Stimulated activated CD4-positive, alpha-beta T cell treated with anti-CD3 and anti-CD28 coated beads, Interleukin-4, amount 100 ng/mL, for 24 hours (primary cell): ENCODE measurements at regions not wholly inside any gene's neighbourhood (a gene's known extent, or its start where the extent isn't known, plus 50 kb on each side); places are given as distances from the start of the nearest gene placed in this dataset.
"Not testable (repeated sequence)": the region's sequence is repeated elsewhere in the genome, so short reads cannot be mapped to it uniquely, and the experiment has no call there.

Experiments used
- DNase-seq: peaks from one replicate; pipeline ENCODE4 v3.0.0-alpha.2; 2020

DNA sequence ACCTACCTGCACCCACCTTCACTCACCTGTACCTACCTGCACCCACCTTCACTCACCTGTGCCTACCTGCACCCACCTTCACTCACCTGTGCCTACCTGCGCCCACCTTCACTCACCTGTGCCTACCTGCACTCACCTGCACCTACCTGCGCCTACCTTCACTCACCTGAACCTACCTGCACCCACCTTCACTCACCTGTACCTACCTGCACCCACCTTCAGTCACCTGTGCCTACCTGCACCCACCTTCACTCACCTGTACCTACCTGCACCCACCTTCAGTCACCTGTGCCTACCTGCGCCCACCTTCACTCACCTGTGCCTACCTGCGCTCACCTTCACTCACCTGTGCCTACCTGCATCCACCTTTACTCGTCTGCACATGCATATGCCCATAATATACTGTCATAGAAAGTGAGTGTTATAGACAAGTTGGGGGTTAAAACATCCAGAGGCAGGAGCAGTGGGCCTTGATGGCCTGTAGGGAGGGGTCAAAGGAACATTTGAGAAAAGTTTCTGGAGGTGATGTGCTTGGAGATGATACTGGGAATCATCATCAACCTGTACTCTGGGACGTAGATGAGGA is 232.9 kb upstream of the ZFP64 start:
- DNase-seq = not testable (repeated sequence)

DNA sequence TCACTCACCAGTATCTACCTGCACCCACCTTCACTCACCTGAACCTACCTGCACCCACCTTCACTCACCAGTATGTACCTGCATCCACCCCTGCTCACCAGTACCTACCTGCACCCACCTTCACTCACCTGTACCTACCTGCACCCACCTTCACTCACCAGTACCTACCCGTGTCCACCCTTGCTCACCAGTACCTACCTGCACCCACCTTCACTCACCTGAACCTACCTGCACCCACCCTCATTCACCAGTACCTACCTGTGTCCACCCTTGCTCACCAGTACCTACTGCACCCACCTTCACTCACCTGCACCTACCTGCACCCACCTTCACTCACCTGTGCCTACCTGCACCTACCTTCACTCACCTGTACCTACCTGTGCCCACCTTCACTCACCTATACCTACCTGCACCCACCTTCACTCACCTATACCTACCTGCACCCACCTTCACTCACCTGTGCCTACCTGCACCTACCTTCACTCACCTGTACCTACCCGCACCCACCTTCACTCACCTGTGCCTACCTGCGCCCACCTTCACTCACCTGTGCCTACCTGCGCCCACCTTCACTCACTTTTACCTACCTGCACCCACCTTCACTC is 232.1 kb upstream of the ZFP64 start:
- DNase-seq = not testable (repeated sequence)

DNA sequence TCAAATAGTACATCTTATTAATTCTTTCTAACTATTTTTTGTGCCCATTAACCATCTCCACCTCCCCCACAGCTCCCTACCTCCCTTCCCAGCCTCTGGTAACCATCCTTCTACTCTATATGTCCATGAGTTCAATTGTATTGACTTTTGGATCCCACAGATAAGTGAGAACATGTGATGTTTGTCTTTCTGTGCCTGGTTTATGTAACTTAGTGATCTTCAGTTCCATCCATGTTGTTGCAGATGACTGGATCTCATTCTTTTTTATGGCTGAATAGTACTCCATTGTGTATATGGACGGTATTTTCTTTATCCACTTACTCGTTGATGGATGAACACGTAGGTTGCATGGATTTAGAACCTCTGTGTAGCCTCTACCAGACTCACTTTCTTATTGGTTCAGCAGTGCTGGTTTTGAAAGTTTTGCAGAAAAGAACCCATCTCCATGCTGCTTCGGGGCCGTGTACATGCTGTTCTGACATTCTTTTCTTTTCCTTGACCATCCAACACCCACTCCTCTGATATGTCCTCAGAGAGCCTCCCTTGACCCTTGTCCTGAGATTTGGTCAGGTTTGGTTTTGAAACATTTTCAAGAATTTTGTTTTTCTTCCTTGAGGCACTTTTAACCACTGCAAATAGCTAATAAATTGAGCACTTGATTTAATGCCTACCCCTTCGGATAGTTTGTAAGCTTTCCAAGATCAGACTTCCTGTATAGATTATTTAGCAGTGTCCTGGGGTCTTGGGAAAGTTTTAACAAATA is 231.2 kb upstream of the ZFP64 start:
- DNase-seq = no peak

DNA sequence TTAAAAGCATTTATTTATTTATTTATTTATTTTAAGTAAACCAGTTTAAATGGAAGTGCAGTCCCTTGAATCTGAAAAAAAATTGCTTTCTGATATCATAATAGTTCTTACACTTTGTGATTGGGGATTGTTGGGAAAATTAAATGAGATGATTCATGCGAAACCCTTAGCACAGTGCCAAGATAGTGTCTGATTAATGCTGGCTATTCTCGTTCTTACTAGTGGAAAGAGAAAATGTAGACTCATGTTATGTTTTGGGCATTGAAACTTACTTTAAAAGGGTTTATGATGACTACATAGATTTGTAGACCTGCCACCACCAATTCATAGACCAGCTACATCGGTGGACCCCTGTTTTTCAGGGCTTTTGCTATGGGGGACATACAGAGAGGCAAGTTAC is 229.2 kb upstream of the ZFP64 start:
- DNase-seq = no peak

DNA sequence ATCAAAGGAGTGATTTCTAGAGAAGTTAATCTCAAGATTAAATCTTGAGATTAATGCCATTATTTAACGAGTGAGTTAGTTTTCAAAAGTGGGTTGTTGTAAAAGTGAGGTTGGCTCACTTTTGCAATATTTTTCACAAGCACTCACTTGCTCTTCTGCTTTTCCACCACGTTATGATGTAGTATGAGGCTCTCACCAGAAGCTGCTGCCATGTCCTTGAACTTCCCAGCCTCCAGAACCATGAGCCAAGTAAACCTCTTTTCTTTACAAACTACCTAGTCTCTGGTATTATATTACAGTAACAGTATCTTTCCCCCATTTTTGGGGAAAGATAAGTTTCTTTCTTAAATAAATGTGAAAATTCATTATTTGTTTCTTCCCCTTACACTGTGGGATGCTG is 227.6 kb upstream of the ZFP64 start:
- no peak for DNase-seq

DNA sequence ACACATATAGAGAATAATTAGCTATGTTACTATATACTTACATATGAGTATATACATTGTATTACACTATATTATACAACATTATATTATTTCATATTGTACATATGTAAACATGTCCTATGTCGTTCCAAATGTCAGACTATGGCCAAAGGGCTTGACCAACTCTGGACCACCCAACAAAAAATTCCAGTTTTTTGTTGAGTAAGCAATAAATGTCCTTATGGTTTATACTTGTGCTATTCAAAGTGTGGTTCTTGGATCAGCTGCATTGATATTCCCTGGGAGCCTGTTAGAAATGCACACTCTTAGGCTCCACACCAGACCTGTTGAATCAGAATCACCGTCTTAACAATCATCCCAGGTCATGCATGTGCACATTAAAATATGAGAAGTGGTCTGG is 225.4 kb upstream of the ZFP64 start:
- DNase-seq = no peak

DNA sequence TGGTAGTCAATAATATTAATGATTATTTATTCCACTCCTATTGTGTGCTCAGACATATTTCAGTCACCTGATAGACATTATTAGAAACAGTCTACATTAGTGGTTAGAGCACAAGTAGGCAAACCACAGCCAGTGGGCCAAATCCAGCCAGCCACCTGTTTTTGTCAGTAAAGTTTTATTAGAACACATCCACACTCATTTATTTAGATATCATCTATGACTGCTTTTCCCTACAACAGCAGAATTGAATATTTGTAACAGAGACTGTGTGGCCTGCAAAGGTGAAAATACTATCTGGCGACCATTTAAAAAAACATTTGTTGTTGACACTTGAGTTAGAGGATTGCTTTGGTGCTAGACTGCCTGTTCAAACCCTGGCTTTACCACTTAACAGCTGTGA is 220.0 kb upstream of the ZFP64 start:
- DNase-seq = no peak

DNA sequence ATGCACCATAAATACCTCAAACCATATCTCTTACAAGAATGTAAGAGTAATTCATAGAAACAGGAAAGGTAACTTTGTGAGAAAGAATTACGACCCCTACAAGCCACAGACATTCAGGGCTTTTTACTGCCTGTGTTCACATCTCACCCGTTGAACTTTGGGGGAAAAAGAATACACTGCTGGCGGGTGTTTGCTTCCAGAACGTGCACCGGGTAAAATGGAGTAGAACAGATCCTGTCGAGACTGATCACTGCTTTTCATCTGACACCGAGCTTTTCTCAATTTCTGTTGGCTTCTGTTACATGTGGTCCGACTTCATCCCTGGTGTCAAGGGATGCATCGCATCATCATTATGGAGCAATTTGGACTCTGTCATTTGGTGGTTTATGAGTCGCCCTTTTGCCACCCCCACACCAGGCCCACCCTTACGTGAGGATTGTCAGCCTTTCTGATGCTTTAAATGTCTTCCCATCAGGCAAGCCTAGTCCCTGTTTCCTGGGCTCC is 219.2 kb upstream of the ZFP64 start:
- peak; percentile 25 for DNase-seq

DNA sequence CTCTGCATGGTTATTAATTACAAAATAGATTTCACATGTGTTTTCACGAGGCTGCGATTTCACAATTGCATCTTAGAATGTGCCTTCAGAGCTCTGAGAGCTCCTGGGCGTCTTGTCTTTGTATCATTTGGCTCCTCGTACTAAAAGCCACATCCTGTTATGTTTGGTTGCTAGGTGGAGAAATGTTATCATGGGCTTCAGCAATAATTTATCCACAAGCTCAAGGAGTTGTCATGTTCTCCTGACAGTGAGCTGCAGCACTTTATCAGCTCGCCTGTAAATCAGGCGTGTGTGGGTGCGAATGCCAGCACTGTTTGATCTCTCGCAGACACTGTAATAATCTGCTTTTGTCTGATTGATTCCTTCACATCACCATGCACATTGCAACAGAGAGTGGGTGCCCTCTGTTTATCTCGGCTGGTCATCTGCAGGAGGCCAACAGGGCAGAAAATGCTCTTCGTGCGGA is 218.6 kb upstream of the ZFP64 start:
- DNase-seq = peak; percentile 48

DNA sequence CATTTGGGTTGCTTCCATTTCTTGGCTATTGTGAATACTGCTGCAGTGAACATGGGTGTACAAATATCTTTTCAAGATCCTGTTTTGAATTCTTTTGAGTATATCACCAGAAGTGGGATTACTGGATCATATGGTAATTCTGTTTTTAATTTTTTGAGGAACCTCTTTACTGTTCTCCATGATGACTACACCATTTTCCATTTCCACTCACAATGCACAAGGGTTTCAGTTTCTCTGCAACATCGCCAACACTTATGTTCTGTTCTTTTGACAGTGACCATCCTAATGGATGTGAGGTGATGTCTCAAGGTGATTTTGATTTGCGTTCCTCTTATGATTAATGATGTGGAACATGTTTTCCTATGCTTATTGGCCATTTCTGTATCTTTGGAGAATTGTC is 214.4 kb upstream of the ZFP64 start:
- no peak for DNase-seq

DNA sequence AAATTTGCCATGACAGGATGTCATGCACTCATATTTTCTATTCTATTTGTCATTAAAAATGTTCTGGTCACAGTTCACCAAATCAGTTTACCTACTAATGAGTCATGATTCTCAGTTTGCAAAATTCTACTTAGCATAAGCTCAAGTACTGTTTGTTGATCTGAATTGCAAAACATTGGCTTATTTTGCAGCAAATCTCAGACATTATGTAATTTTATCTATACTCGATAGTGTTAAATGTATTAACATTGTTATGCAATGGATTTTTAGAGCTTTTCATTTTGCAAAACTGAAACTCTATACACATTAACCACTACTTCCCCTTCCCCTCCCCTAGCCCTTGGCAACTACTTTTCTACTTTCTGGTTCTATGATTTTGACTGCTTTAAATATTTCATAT is 213.8 kb upstream of the ZFP64 start:
- DNase-seq = no peak

DNA sequence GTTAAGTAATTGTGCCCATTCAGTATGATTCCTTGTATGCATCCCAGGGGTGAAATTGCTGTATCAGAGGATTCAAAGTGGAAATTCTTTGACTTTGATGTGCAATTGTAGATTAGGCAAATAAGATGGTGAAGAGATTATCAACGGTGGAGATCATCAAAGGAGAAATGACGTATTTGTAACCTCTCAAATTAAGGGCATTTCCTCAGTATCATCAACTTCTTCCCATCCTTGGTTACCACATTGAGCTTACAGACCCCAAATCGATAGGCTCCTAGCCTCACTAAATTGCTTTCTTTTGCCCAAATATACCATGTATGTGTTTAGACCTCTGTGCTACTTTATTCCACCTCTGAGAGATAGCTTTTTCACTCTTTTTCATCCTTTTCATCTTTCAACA is 213.1 kb upstream of the ZFP64 start:
- no peak for DNase-seq

DNA sequence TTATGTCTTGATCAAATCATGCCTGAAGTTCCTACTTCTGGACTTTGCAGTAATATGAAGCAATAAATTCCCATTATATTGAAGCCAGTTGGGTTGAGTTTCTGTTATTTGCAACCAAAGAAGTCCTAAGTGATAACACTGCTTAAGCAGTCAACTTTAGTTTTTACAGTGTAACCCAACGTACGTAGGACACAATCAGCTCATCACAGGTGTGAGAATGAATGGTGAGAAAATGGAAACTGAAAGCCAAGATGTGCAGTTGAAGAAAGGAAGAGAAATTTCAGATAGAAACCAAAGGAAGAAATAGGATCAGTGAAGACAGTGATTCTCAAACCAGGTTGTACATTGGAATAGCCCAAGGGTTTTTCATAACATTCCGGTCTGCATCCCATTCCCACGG is 211.4 kb upstream of the ZFP64 start:
- no peak for DNase-seq

DNA sequence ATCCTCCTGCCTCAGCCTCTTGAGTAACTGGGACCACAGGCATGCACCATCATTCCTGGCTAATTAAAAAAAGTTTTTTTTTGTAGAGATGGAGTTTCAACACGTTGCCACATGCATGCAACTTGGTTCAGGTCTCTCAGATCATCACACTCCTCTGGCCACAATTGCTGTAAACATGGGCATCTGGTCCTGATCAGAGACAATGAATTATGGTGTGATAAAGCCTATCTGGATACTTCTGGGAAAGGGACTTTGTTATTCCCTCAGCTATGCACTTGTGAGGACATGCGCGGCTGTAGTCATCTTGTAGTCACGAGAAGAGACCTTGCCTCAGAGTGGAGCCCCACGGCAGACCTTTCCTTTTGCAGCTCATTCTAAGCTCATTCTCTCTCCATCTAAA is 210.9 kb upstream of the ZFP64 start:
- DNase-seq = no peak

DNA sequence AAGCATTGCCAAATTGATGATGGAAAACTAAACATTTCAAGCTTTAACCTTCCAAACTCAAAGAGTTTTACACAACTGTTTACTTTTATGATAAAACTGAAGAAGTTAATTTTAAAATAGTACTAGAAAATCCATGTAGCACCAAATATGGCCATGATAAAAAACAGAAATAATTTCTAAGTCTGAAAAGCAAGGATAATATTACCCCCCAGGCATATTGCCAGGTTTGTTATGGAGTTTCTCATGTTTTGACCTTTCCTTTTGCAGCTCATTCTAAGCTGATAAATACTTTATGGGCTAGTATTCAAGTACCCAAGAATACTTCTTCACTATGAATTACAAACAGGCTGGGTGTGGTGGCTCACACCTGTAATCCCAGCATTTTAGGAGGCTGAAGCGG is 209.9 kb upstream of the ZFP64 start:
- DNase-seq = no peak

DNA sequence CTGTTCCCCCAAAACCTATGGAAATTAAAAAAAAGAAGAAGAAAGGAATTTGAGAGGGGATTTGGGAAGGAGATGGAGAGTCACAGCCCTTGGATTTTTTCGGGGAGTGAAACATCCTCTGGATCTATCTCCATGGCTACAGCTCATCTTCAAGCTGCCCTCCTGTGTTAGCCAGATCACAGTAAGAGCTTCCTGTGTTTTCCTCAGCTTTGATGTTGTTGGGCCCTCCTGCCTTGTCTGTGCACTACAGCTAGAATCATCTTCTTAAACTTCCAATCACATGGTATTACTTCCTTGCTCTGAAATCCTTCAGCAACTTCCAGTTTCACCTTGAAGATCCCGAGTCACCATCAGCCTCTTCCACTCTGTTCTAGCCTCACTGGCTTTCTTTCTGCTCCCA is 207.8 kb upstream of the ZFP64 start:
- DNase-seq = no peak

DNA sequence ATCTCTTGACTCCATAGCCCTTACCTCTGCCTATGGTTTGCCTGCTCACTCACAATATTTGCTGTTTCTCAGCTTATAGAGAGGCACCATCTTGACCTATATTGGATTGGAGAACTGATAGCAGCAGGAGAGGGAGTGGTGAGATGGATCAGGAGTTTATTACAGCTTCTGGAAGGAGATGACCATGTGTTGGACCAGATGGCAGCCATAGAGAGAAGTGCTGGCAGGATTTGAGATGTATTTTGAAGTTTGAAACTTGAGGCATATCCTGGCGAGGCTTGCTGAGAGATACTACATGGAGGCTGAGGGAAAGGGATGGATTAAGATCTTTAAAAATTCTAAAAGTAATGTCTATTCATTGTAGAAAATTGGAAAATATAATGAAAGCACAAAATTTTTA is 198.0 kb upstream of the ZFP64 start:
- DNase-seq = no peak

DNA sequence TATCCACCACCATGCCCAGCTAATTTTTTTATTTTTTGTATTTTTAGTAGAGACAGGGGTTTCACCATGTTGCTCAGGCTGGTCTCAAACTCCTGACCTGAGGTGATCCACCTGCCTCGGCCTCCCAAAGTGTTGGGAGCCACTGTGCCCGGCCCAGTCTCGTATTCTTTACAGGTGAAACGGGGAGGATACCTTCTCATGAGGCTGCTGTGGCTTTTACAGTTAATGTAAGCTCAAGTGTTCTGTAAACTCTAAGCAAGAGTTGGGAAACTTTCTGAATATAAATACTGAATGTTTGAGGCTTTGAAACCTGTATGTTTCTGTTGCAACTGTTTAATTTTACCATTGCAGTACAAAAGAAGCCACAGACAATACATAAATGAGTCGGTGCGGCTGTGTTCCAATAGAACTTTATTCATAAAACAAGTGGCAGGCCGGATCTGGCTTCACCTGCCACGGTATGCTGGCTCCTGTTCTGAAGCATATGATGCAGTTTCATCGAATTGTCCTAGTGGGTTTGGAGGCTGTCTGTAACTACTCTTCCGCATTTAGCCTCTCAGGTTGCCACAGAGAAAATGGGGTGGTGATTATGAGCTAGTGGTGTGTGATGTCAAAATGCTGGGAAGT is 192.5 kb upstream of the ZFP64 start:
- no peak for DNase-seq

DNA sequence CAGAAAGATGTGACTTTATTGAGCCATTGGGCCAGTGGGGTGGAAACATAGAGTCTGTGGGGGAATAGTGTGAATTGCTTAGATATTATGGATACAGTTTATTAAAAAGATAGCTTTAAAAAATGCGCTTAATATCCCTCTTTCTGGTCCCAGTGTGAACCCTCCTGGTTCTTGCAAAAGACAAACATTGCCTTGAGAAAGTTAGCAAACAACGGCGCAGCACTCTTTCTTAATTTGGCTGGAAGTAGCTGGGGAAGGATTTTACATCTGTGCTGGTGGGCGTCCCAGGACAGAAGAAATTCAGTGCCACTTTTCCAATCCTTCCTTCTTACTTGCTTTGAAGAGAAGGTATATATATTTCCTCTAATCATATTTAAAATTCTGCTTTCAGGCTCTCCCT is 191.4 kb upstream of the ZFP64 start:
- no peak for DNase-seq

DNA sequence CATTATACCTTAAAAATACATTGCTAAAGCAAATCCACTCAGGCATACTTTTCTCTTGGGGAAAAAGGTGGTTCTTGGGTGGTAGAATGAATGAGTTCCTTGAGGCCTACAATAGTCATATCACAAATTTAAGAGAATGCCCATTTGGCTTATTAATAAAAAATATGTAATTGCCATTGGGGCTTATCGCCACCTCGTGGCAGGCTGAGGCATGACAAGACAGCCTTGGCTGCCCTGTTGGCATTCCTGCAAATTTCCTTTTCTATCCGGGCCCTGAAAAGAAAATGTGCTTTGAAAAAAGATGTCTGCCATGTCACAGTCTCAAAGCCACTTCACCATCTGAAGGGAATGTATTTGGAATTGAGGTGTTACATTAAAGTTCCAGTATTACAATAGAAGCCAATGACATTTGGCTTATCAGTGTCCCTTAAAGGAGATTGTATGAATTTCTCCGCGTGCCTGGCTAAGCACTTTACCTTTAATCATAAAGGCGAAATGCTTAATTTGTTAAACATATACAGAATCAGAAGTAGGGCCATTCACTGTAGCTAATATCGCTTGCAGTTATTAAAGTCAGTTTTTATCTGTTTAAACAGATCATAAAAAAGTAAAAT is 188.3 kb upstream of the ZFP64 start:
- peak; percentile 42 for DNase-seq

DNA sequence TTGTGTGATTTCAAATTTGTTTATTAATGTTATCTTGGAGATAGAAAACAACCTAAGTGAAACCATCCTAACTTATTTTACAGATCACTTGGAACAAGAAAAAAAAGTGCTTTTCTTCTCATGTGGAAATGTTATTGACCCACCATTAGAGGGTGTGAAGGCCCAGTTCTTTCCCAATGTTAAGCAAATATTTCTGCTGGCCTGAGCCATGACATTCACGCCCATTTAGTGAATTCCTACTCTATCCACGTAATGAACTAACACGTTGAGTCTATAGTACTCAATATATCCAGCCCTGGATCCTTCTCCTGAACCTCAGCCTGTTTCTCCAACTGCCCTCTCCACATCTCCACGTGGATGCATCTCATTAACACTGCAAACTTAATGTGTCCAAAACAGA is 180.6 kb upstream of the ZFP64 start:
- DNase-seq = no peak

DNA sequence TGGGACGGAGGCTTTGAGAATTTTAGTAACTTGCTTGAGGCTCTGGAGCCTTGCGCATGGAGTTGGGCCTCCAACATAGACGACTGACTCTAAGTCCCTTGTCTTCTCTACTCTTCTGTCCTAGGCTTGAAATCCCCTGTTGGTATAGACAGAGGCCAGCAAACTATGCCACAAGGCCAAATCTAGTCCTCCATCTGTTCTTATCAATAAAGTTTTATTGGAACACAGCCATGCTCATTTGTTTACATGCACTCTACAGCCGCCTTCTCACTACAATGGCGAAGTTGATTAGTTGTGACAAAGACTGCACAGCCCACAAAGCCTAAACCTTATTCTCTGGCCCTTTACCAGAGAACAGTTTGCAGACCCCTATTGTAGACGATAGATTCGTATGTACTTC is 174.1 kb upstream of the ZFP64 start:
- no peak for DNase-seq

DNA sequence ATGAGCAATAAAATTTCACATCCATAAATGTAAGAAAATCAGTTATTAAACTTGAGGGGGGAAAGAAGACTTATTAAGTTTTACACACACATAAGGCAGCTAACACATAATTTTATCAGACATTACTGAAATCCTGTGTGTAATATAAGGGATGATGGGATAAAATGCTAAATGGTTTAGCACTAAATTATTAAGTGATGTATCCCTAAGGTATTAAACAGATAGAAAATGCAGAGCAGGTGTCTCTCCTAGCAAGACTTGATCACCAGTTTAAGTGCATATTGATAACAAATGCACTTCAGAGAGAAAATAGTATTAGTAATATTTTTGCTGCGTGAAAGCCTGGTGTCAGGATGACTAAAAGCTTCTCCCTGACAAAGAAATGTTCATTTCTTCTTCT is 172.8 kb upstream of the ZFP64 start:
- no peak for DNase-seq
